ENCODE measurements at regions not wholly inside any gene's neighbourhood (a gene's known extent, or its start where the extent isn't known, plus 50 kb on each side); places are given as distances from the start of the nearest gene placed in this dataset.
"Not testable (repeated sequence)": the region's sequence is repeated elsewhere in the genome, so short reads cannot be mapped to it uniquely, and the experiment has no call there.

GRCh38 chr21:16116798-16117197, 387.0 kb downstream of the USP25 start:
- peak; percentile 73 to 79 for DNase-seq (ENCODE audit: low read depth in 2 of 2)

- DNase-seq (ENCODE audit: low read depth in 2 of 2) = no peak
Observed at GRCh38 chr21:16117331-16117730, 387.5 kb downstream of the USP25 start.

GRCh38 chr21:16117851-16118590, 388.2 kb downstream of the USP25 start:
- DNase-seq (ENCODE audit: low read depth in 2 of 2) = peak; percentile 95 to 97

GRCh38 chr21:16124378-16125138, 394.8 kb downstream of the USP25 start:
- peak; percentile 95 to 97 for DNase-seq (ENCODE audit: low read depth in 2 of 2)

- peak; percentile 52 to 55 for DNase-seq (ENCODE audit: low read depth in 2 of 2)
Observed at GRCh38 chr21:16125274-16125673, 395.5 kb downstream of the USP25 start.

- DNase-seq (ENCODE audit: low read depth in 2 of 2) = not testable (repeated sequence)
Observed at GRCh38 chr21:16132453-16132852, 402.7 kb downstream of the USP25 start.

- DNase-seq (ENCODE audit: low read depth in 2 of 2) = no peak
Observed at GRCh38 chr21:16133248-16133647, 403.5 kb downstream of the USP25 start.

- DNase-seq (ENCODE audit: low read depth in 2 of 2) = no peak
Observed at GRCh38 chr21:16134134-16134533, 404.4 kb downstream of the USP25 start.

GRCh38 chr21:16137106-16137505, 407.3 kb downstream of the USP25 start:
- DNase-seq (ENCODE audit: low read depth in 2 of 2) = no peak

GRCh38 chr21:16145052-16145451, 415.3 kb downstream of the USP25 start:
- no peak for DNase-seq (ENCODE audit: low read depth in 2 of 2)

GRCh38 chr21:16145479-16145878, 415.7 kb downstream of the USP25 start:
- no peak for DNase-seq (ENCODE audit: low read depth in 2 of 2)

GRCh38 chr21:16154321-16154720, 424.5 kb downstream of the USP25 start:
- no peak for DNase-seq (ENCODE audit: low read depth in 2 of 2)

- DNase-seq (ENCODE audit: low read depth in 2 of 2) = no peak
Observed at GRCh38 chr21:16154951-16155635, 425.3 kb downstream of the USP25 start.

GRCh38 chr21:16156841-16157489, 427.2 kb downstream of the USP25 start:
- DNase-seq (ENCODE audit: low read depth in 2 of 2) = no peak

GRCh38 chr21:16159213-16159970, 429.6 kb downstream of the USP25 start:
- no peak for DNase-seq (ENCODE audit: low read depth in 2 of 2)

- DNase-seq (ENCODE audit: low read depth in 2 of 2) = no peak
Observed at GRCh38 chr21:16159971-16160350, 430.2 kb downstream of the USP25 start.

GRCh38 chr21:16162953-16163352, 433.2 kb downstream of the USP25 start:
- DNase-seq (ENCODE audit: low read depth in 2 of 2) = no peak

- peak; percentile 23 to 25 for DNase-seq (ENCODE audit: low read depth in 2 of 2)
Observed at GRCh38 chr21:16169102-16169511, 439.3 kb downstream of the USP25 start.

GRCh38 chr21:16169779-16170178, 440.0 kb downstream of the USP25 start:
- no peak for DNase-seq (ENCODE audit: low read depth in 2 of 2)

- DNase-seq (ENCODE audit: low read depth in 2 of 2) = no peak
Observed at GRCh38 chr21:16176570-16176969, 446.8 kb downstream of the USP25 start.

- DNase-seq (ENCODE audit: low read depth in 2 of 2) = no peak
Observed at GRCh38 chr21:16177532-16177931, 447.8 kb downstream of the USP25 start.

Measured in fibroblast of skin of left biceps (primary cell).